ENCODE measurements at regions not wholly inside any gene's neighbourhood (a gene's known extent, or its start where the extent isn't known, plus 50 kb on each side); places are given as distances from the start of the nearest gene placed in this dataset.
"Not testable (repeated sequence)": the region's sequence is repeated elsewhere in the genome, so short reads cannot be mapped to it uniquely, and the experiment has no call there.

- Histone ChIP-seq H3K9me3 (ENCODE audit: control insufficient read depth, insufficient read depth, low read depth, low read length) (peaks cover 35% of the 10 kb centered on the region; the same call in 1 of the 2 replicates), H3K4me3 (ENCODE audit: low read depth, low read length) (no peak overlapping the region), H3K9ac (ENCODE audit: low read length) (no peak overlapping the region), H3K36me3 (ENCODE audit: control insufficient read depth, insufficient read depth, low read length) (no peaks in the 10 kb centered on the region), H3K27ac (ENCODE audit: low read depth, low read length) (no peak overlapping the region), H3K27me3 (ENCODE audit: control insufficient read depth, insufficient read depth, low read length) (no peaks in the 10 kb centered on the region), H3K4me1 (ENCODE audit: control insufficient read depth, insufficient read depth, low read length) (no peaks in the 10 kb centered on the region)
These were observed 90.4 kb upstream of the NUDT10 start for GRCh38 chrX:51242212-51242611.

- H3K9ac ChIP-seq (ENCODE audit: low read length): no peak overlapping the region
These were observed 75.1 kb upstream of the NUDT10 start for GRCh38 chrX:51257490-51257889.

GRCh38 chrX:51262271-51262670, 70.4 kb upstream of the NUDT10 start:
- not testable (repeated sequence) for H3K27me3 ChIP-seq (ENCODE audit: control insufficient read depth, insufficient read depth, low read length); H3K4me1 ChIP-seq (ENCODE audit: control insufficient read depth, insufficient read depth, low read length); H3K27ac ChIP-seq (ENCODE audit: low read depth, low read length); H3K9ac ChIP-seq (ENCODE audit: low read length); H3K36me3 ChIP-seq (ENCODE audit: control insufficient read depth, insufficient read depth, low read length)
- Histone ChIP-seq H3K4me3 (ENCODE audit: low read depth, low read length) (peak overlapping the region; percentile 44; the same call in 1 of the 2 replicates), H3K9me3 (ENCODE audit: control insufficient read depth, insufficient read depth, low read depth, low read length) (peaks cover 12% of the 10 kb centered on the region)

More at GRCh38 chrX:51257490-51257889, 75.1 kb upstream of the NUDT10 start:
- H3K27me3 ChIP-seq (ENCODE audit: control insufficient read depth, insufficient read depth, low read length): no peaks in the 10 kb centered on the region
- no peaks in the 10 kb centered on the region for H3K36me3 ChIP-seq (ENCODE audit: control insufficient read depth, insufficient read depth, low read length)
- no peak overlapping the region for H3K27ac ChIP-seq (ENCODE audit: low read depth, low read length)
- H3K4me3 ChIP-seq (ENCODE audit: low read depth, low read length): no peak overlapping the region
- H3K4me1 ChIP-seq (ENCODE audit: control insufficient read depth, insufficient read depth, low read length): no peaks in the 10 kb centered on the region
- H3K9me3 ChIP-seq (ENCODE audit: control insufficient read depth, insufficient read depth, low read depth, low read length): peaks cover 21% of the 10 kb centered on the region

- H3K27me3 ChIP-seq (ENCODE audit: control insufficient read depth, insufficient read depth, low read length): no peaks in the 10 kb centered on the region
- H3K4me1 ChIP-seq (ENCODE audit: control insufficient read depth, insufficient read depth, low read length): no peaks in the 10 kb centered on the region
- no peak overlapping the region for H3K9ac ChIP-seq (ENCODE audit: low read length)
- peaks cover 20% of the 10 kb centered on the region for H3K9me3 ChIP-seq (ENCODE audit: control insufficient read depth, insufficient read depth, low read depth, low read length)
- H3K4me3 ChIP-seq (ENCODE audit: low read depth, low read length): no peak overlapping the region
- H3K36me3 ChIP-seq (ENCODE audit: control insufficient read depth, insufficient read depth, low read length): no peaks in the 10 kb centered on the region
- H3K27ac ChIP-seq (ENCODE audit: low read depth, low read length): no peak overlapping the region
These were observed 60.0 kb upstream of the NUDT10 start for GRCh38 chrX:51272638-51273037.

GRCh38 chrX:51281758-51282318, 50.8 kb upstream of the NUDT10 start:
- Histone ChIP-seq H3K36me3 (ENCODE audit: control insufficient read depth, insufficient read depth, low read length) (no peaks in the 10 kb centered on the region), H3K9me3 (ENCODE audit: control insufficient read depth, insufficient read depth, low read depth, low read length) (peaks cover 11% of the 10 kb centered on the region), H3K4me1 (ENCODE audit: control insufficient read depth, insufficient read depth, low read length) (no peaks in the 10 kb centered on the region), H3K27me3 (ENCODE audit: control insufficient read depth, insufficient read depth, low read length) (no peaks in the 10 kb centered on the region), H3K4me3 (ENCODE audit: low read depth, low read length) (no peak overlapping the region), H3K9ac (ENCODE audit: low read length) (no peak overlapping the region), H3K27ac (ENCODE audit: low read depth, low read length) (no peak overlapping the region)

All from HUES6 (cell line).